ENCODE measurements at regions not wholly inside any gene's neighbourhood (a gene's known extent, or its start where the extent isn't known, plus 50 kb on each side); places are given as distances from the start of the nearest gene placed in this dataset.

DNA sequence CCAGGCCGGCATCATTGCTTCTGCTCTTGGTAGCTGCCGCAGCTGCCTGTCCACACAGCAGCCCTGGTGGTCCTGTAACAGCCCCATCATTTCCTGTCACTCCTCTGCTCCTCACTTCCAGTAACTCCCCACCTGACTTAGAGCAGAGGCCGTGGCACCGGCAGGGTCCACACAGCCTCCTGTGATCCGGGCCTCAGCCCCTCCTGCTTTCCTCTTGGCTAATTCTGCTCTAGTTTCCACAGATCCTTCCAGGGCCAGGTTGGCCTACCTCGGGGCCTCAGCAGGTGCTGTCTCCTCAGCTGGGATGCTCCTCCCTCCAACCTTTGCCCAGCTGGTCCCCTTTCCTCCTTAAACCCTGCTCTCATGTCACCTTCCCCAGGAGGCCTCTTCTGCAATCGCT is 80.2 kb downstream of the FZD10 start:
- Mint-ChIP-seq H3K4me1 (no peaks in the 10 kb centered on the region), H3K27me3 (no peaks in the 10 kb centered on the region), H3K4me3 (no peak overlapping the region), H3K36me3 (ENCODE audit: low read depth) (no peaks in the 10 kb centered on the region), H3K27ac (no peak overlapping the region)
- no peaks in the 10 kb centered on the region for H3K9me3 ChIP-seq (ENCODE audit: control insufficient read depth, low read length, poor library complexity, severe bottlenecking)
- DNase-seq, result no peak
- ATAC-seq, result no peak

DNA sequence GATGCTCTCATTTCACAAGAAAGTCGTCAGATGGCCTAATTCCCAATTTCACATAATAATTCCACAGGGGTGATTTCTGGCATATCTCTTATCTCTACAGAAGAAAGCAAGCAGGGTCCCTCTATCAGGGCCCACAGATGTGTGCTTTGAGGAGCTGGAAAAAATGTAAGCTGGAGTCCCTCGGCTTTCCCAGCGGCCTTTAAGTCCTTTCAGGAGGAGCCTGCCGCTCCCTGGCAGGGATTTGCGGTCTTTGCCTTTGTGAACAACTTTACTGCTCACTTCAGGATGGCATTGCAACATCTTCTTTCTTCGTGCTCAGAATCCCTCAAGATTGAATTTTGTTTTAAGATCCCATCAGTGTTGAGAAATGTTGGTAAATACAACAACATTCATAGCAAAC is 83.0 kb downstream of the FZD10 start:
- no peaks in the 10 kb centered on the region for H3K36me3 Mint-ChIP-seq (ENCODE audit: low read depth)
- no peak for ATAC-seq
- no peak overlapping the region for H3K27ac Mint-ChIP-seq
- no peaks in the 10 kb centered on the region for H3K27me3 Mint-ChIP-seq
- H3K4me1 Mint-ChIP-seq, result no peaks in the 10 kb centered on the region
- DNase-seq, result no peak
- H3K9me3 ChIP-seq (ENCODE audit: control insufficient read depth, low read length, poor library complexity, severe bottlenecking), result no peaks in the 10 kb centered on the region
- H3K4me3 Mint-ChIP-seq, result no peak overlapping the region

DNA sequence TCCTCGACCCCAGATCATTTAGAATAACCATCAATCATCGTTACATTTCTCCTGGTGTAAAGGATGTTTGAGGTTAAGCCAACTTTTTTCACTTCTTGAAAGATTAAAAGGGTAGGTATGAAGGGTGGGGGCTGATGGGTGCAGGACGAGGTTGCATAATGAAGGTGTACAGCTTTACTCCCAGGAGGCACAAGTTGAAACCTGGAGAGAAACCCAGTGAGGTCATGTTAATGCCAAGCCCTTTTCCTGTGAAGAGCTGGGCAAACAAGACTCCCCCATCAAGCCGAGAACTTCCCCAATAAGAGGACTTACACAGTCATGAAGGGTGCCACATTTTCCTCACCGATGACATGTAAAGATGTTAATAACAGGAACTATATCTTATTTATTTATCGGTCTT is 84.3 kb downstream of the FZD10 start:
- no peaks in the 10 kb centered on the region for H3K9me3 ChIP-seq (ENCODE audit: control insufficient read depth, low read length, poor library complexity, severe bottlenecking)
- Mint-ChIP-seq H3K36me3 (ENCODE audit: low read depth) (no peaks in the 10 kb centered on the region), H3K4me1 (no peaks in the 10 kb centered on the region), H3K27me3 (no peaks in the 10 kb centered on the region), H3K27ac (no peak overlapping the region), H3K4me3 (no peak overlapping the region)
- ATAC-seq, result no peak
- no peak for DNase-seq

DNA sequence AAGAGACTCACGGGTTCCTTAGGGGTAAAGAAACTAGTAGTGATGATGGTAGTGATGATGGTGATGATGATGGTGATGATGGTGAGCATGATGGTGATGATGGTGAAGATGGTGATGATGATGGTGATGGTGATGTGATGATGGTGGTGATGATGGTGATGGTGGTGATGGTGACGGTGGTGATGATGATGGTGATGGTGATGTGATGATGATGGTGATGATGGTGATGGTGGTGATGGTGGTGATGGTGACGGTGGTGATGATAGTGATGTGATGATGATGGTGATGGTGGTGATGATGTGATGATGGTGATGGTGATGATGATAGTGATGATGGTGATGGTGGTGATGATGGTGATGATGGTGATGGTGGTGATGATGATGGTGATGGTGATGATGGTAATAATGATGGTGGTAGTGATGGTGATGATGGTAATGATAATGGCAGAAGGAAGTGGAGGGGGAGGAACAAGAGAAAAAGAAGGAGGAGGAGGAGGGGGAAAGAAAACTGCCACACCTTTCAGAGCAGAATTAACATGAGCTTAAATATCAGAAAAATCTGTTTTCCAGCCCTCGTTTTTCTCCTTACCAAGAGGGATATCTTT is 85.5 kb downstream of the FZD10 start:
- H3K9me3 ChIP-seq (ENCODE audit: control insufficient read depth, low read length, poor library complexity, severe bottlenecking), result no peaks in the 10 kb centered on the region
- Mint-ChIP-seq H3K27me3 (no peaks in the 10 kb centered on the region), H3K4me1 (no peaks in the 10 kb centered on the region), H3K36me3 (ENCODE audit: low read depth) (no peaks in the 10 kb centered on the region), H3K27ac (no peak overlapping the region), H3K4me3 (no peak overlapping the region)
- DNase-seq (no peak), ATAC-seq (no peak)

DNA sequence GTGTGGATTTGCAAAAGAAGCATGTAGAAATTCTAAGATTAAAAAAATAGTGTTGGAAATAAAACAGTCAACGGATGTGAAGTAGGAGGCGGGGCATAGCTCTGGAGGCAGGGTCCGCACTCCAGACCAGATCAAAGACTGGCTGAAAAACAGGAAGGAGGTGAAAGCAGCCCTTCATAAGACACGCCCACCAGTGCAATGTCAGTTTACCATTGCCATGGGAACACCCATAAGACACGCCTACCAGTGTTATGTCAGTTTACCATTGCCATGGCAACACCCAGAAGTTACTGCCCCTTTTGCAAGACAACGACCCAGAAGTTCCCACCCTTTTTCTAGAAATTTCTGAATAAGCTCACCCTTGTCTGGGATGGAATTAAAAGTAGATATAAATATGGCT is 87.1 kb downstream of the FZD10 start:
- H3K4me3 Mint-ChIP-seq, result no peak overlapping the region
- no peaks in the 10 kb centered on the region for H3K4me1 Mint-ChIP-seq
- no peak for ATAC-seq
- H3K27ac Mint-ChIP-seq, result no peak overlapping the region
- no peak for DNase-seq
- H3K27me3 Mint-ChIP-seq, result no peaks in the 10 kb centered on the region
- no peaks in the 10 kb centered on the region for H3K9me3 ChIP-seq (ENCODE audit: control insufficient read depth, low read length, poor library complexity, severe bottlenecking)
- no peaks in the 10 kb centered on the region for H3K36me3 Mint-ChIP-seq (ENCODE audit: low read depth)

DNA sequence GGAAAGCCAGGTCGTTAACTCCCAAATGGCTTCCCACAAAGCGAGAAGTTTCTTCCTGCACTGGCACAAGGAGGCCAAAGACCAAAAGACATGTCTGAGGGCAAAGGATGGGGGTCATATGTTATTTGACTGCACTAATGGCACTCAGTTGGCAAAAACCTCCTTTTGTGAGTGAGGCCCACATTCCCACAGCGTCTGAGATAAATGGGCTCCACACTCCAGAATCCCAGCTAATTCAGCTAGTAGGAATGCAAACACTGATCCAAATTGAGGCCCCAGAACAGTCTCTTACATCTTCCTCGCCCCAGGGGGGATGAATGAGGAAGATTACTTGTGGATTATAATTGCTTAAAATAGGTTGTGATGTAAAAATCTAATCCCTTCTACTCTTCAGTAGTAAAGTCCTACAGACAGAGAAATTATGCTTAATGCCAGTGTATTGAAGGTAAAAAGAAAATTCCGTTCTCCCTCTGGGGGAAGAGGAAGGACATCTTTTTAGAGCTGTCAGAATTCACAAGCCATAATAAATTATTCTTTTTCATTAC is 86.4 kb upstream of the PIWIL1 start:
- Mint-ChIP-seq H3K27me3 (no peaks in the 10 kb centered on the region), H3K4me1 (no peaks in the 10 kb centered on the region), H3K4me3 (no peak overlapping the region), H3K36me3 (ENCODE audit: low read depth) (no peaks in the 10 kb centered on the region), H3K27ac (no peak overlapping the region)
- ATAC-seq, result no peak
- DNase-seq, result no peak
- no peaks in the 10 kb centered on the region for H3K9me3 ChIP-seq (ENCODE audit: control insufficient read depth, low read length, poor library complexity, severe bottlenecking)

DNA sequence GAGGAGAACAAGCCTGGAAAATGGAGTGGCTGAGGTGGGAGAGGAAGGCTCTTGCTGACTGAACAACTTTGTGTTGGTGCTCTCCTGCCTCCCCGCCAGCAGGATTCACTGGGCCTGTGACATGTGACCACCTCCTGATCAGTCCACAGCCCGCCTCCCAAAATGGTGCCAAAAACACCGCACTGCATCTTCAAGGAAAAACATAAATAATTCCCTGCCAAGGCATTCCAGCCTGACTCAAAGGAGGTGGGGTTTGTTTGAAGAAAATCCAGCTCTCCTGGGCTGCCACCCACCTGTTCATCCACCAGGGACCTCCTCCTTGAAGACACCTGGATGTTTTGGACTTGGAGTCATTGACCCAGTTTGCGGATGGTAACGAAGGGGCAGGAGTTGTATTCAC is 83.8 kb upstream of the PIWIL1 start:
- DNase-seq (no peak), ATAC-seq (no peak)
- Mint-ChIP-seq H3K4me3 (no peak overlapping the region), H3K36me3 (ENCODE audit: low read depth) (no peaks in the 10 kb centered on the region), H3K4me1 (no peaks in the 10 kb centered on the region), H3K27me3 (no peaks in the 10 kb centered on the region), H3K27ac (no peak overlapping the region)
- no peaks in the 10 kb centered on the region for H3K9me3 ChIP-seq (ENCODE audit: control insufficient read depth, low read length, poor library complexity, severe bottlenecking)

DNA sequence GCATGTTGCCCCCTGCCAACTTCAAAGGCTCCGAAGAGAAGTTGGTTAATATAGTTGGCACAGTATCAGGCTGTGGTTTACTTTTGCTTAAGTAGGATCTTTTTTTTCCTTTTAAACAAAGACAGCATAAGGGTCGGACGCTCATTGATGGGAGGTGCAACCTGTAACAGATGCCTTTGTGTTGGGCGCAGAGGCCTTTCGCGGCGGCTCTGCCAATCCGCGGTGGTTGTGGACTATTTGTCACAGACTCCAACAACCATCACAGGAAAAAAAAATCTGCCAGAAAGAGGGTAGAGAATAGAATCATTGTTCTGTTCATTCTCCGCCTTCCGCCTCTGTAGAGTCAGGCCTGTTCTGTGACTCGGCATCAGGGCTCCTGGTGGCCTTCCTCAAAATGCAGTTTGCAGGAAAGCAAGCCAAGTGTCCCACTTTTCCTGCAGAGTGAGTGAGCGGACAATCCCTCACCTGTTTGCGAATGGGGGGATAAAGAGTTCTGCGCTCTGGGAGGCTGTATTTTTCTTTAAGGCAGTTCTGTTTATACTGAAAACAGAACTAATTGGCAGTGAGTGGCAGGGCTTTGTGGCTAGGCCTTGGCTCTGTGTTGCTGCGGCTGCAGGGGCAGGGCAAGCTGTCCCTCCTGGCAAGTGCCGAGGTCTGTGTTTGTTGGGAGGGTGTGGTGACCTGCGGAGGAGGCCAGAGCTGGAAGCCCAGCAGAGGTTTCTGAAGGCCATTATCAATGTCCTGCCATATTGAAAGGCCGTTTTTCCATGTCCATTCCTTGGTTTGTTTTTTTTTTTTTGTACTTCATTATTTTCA is 83.0 kb upstream of the PIWIL1 start:
- H3K9me3 ChIP-seq (ENCODE audit: control insufficient read depth, low read length, poor library complexity, severe bottlenecking), result no peaks in the 10 kb centered on the region
- H3K27me3 Mint-ChIP-seq, result no peaks in the 10 kb centered on the region
- H3K4me1 Mint-ChIP-seq, result no peaks in the 10 kb centered on the region
- ATAC-seq (no peak), DNase-seq (no peak)
- no peaks in the 10 kb centered on the region for H3K36me3 Mint-ChIP-seq (ENCODE audit: low read depth)
- H3K4me3 Mint-ChIP-seq, result no peak overlapping the region
- H3K27ac Mint-ChIP-seq, result no peak overlapping the region

DNA sequence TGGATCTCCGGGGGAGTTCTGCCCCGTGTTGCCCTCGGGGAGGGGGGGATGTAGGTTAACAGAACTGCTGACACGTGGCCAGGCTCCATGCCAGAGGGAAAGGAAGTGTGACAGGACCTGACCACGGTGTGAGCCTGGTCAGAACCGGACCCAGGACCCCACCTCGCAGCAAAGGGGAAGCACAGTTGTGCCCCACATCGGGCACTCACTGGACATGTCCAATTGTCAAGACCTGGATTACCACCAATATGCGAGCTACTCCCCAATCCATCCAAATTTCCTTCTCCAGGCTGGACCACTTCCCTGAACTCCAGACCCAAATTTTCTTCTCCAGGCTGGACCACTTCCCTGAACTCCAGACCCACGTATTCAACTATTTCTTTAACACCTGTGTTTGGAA is 78.8 kb upstream of the PIWIL1 start:
- Mint-ChIP-seq H3K27me3 (no peaks in the 10 kb centered on the region), H3K4me1 (no peaks in the 10 kb centered on the region), H3K27ac (no peak overlapping the region), H3K36me3 (ENCODE audit: low read depth) (no peaks in the 10 kb centered on the region), H3K4me3 (no peak overlapping the region)
- ATAC-seq, result no peak
- H3K9me3 ChIP-seq (ENCODE audit: control insufficient read depth, low read length, poor library complexity, severe bottlenecking), result no peaks in the 10 kb centered on the region
- DNase-seq, result no peak

DNA sequence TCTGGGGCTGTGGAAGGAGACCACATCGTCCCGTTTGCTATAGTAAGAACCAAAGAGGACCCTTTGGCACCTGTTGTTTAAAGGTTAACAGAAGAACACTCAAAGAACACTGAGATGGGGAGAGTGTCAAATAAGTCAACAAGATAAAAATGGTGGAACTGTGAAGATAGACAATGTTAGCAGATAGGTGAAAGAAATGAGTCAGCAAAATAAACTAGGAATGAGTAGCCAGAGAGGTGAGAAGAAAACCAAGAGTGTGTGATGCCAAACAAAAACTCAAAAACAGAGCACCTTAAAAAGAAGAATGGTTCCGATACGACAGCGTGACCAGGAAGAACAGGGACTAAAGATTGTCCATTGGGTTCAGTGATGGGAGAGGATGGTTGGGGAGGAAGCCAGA is 74.7 kb upstream of the PIWIL1 start:
- ATAC-seq (no peak), DNase-seq (no peak)
- Mint-ChIP-seq H3K27ac (no peak overlapping the region), H3K4me1 (no peaks in the 10 kb centered on the region), H3K4me3 (no peak overlapping the region), H3K27me3 (no peaks in the 10 kb centered on the region), H3K36me3 (ENCODE audit: low read depth) (no peaks in the 10 kb centered on the region)
- no peaks in the 10 kb centered on the region for H3K9me3 ChIP-seq (ENCODE audit: control insufficient read depth, low read length, poor library complexity, severe bottlenecking)

DNA sequence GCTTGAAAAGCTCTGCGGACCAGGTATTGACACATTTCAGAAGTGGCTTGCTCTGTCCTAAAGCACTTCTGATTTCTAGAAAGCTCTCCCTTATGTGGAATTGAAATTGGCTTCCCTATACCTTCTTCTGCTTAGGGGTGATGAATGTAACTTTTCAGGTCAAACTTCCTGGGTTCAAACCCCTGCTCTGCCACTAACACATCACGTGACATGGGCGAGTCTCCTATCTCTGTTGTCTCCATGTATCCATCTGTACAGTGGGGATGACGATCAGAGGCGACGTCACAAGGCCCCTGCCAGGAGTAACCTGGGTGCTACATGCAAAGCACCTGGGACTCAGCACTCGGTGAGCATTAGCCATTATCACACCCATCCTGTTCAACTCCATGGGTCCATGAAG is 73.7 kb upstream of the PIWIL1 start:
- Mint-ChIP-seq H3K27ac (no peak overlapping the region), H3K36me3 (ENCODE audit: low read depth) (no peaks in the 10 kb centered on the region), H3K4me3 (no peak overlapping the region)

DNA sequence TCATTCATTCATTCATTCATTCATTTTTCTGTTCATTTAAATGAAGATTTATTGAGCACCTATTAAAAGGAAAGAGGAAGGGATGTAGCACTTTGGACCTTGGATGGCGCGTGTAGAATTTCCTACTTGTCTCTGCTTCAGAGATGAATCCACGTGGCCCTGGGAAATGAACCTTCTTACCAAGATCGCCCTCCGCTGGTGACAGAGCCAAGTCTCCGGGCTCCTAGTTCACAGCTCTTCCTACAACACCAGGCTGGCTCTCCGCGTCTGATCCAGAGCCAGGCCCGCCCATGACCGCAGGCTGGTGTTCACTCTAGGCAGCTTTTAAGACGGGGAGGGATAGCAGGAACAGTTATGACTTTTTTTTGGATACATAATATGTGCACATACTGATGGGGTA is 70.9 kb upstream of the PIWIL1 start:
- DNase-seq (no peak), ATAC-seq (no peak)
- H3K9me3 ChIP-seq (ENCODE audit: control insufficient read depth, low read length, poor library complexity, severe bottlenecking), result no peaks in the 10 kb centered on the region
- Mint-ChIP-seq H3K4me1 (no peaks in the 10 kb centered on the region), H3K4me3 (no peak overlapping the region), H3K27ac (no peak overlapping the region), H3K27me3 (peaks cover 5% of the 10 kb centered on the region), H3K36me3 (ENCODE audit: low read depth) (no peaks in the 10 kb centered on the region)

More for the DNA sequence above, 73.7 kb upstream of the PIWIL1 start:
- peaks cover 5% of the 10 kb centered on the region for H3K27me3 Mint-ChIP-seq
- H3K9me3 ChIP-seq (ENCODE audit: control insufficient read depth, low read length, poor library complexity, severe bottlenecking), result no peaks in the 10 kb centered on the region
- no peak for DNase-seq
- H3K4me1 Mint-ChIP-seq, result no peaks in the 10 kb centered on the region
- no peak for ATAC-seq

DNA sequence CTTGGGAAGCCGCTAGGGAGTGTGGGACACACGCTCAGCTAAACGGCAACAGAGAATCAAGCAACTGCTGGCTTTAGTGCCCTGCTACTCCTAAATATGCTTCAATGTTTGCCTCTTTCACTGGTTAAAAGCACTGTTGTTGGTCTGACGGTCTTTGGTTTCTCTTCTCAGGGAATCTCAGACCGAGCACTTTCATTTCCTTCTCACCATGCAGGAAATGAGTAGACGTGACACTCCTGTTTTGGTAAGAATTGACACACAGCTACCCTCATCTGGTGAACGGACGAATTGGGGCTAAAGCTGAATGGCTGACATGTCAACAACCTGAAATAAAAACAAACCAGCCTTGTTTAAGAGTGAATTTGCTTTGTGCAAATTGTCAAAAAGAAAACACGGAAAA is 57.5 kb upstream of the PIWIL1 start:
- no peak overlapping the region for H3K4me3 Mint-ChIP-seq
- no peak overlapping the region for H3K27ac Mint-ChIP-seq
- H3K36me3 Mint-ChIP-seq (ENCODE audit: low read depth), result no peaks in the 10 kb centered on the region
- DNase-seq (no peak), ATAC-seq (no peak)
- peaks cover 9% of the 10 kb centered on the region for H3K27me3 Mint-ChIP-seq
- H3K9me3 ChIP-seq (ENCODE audit: control insufficient read depth, low read length, poor library complexity, severe bottlenecking), result no peaks in the 10 kb centered on the region
- no peaks in the 10 kb centered on the region for H3K4me1 Mint-ChIP-seq

DNA sequence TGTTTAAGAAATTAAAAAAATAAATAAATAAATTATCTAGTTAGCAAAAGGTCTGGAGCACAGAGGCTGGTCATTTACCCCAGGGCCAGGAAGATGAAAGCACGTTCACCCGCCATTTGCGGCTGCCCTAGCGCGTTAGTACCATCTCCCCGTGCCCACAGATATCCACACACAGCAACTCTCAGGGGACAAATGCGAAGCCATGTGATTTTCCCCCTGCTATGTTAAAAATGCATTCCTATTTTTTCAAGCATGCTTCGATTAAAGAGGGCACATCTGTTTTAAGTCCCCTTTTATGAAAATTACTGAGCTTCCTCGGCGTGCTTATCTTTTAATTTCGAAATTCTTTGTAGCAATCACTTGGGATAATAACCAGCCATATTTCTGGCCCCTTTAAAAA is 56.9 kb upstream of the PIWIL1 start:
- Mint-ChIP-seq H3K27ac (no peak overlapping the region), H3K4me1 (no peaks in the 10 kb centered on the region), H3K4me3 (no peak overlapping the region), H3K36me3 (ENCODE audit: low read depth) (no peaks in the 10 kb centered on the region), H3K27me3 (peaks cover 9% of the 10 kb centered on the region)
- DNase-seq, result no peak
- ATAC-seq, result no peak
- H3K9me3 ChIP-seq (ENCODE audit: control insufficient read depth, low read length, poor library complexity, severe bottlenecking), result no peaks in the 10 kb centered on the region

Measured in T-helper 17 cell (primary cell).